H9 (cell line): ENCODE measurements at regions not wholly inside any gene's neighbourhood (a gene's known extent, or its start where the extent isn't known, plus 50 kb on each side); places are given as distances from the start of the nearest gene placed in this dataset.

Source experiments
- DNase-seq: peaks from one replicate; pipeline ENCODE4 v3.0.0-alpha.2; 2017
- H2AFZ ChIP-seq: one replicate; pipeline ENCODE4 v1.6.1; 2013; ENCODE audit warnings: mild to moderate bottlenecking, low read length, control low read depth, moderate library complexity
- H2AK5ac ChIP-seq: 2 replicates; pipeline ENCODE4 v1.6.1; 2013; ENCODE audit warnings: low read length, control low read depth, mixed read lengths; ENCODE audit not compliant: insufficient read length
- H2BK120ac ChIP-seq: one replicate; pipeline ENCODE4 v1.6.1; 2013; ENCODE audit warnings: low read depth, mild to moderate bottlenecking, low read length, control low read depth, inconsistent platforms; ENCODE audit not compliant: poor library complexity, severe bottlenecking
- H2BK12ac ChIP-seq: 2 replicates; pipeline ENCODE4 v1.6.1; 2013; ENCODE audit warnings: low read length, control low read depth, mixed read lengths, low read depth; ENCODE audit not compliant: insufficient read length
- H2BK15ac ChIP-seq: 2 replicates; pipeline ENCODE4 v1.6.1; 2013; ENCODE audit warnings: low read depth, low read length, control low read depth
- H2BK20ac ChIP-seq: one replicate; pipeline ENCODE4 v1.6.1; 2013; ENCODE audit warnings: low read depth, mild to moderate bottlenecking, low read length, control low read depth, inconsistent platforms; ENCODE audit not compliant: poor library complexity, severe bottlenecking
- H2BK5ac ChIP-seq: 2 replicates; pipeline ENCODE4 v1.6.1; 2013; ENCODE audit warnings: low read length, control low read depth, mixed read lengths; ENCODE audit not compliant: insufficient read length
- H3K14ac ChIP-seq: 2 replicates; pipeline ENCODE4 v1.6.1; 2013; ENCODE audit warnings: low read length, control low read depth; ENCODE audit not compliant: insufficient read depth
- H3K18ac ChIP-seq: 2 replicates; pipeline ENCODE4 v1.6.1; 2013; ENCODE audit warnings: low read depth, mild to moderate bottlenecking, mixed read lengths, low read length, control low read depth; ENCODE audit not compliant: insufficient read length
- H3K23ac ChIP-seq: 2 replicates; pipeline ENCODE4 v1.6.1; 2013; ENCODE audit warnings: low read length, control low read depth, mixed read lengths, low read depth; ENCODE audit not compliant: insufficient read length
- H3K23me2 ChIP-seq: 2 replicates; pipeline ENCODE4 v1.6.1; 2013; ENCODE audit warnings: low read depth, mild to moderate bottlenecking, mixed read lengths, low read length, control low read depth; ENCODE audit not compliant: insufficient read length, poor library complexity, severe bottlenecking
- H3K27ac ChIP-seq: 2 replicates; pipeline ENCODE4 v1.5.1; 2013; ENCODE audit warnings: low read length, control low read depth, mixed read lengths, low read depth; ENCODE audit not compliant: insufficient read length
- H3K27me3 ChIP-seq: 2 replicates; pipeline ENCODE4 v1.6.1; 2013; ENCODE audit warnings: low read length, control low read depth, inconsistent platforms; ENCODE audit not compliant: insufficient read depth
- H3K4ac ChIP-seq: 2 replicates; pipeline ENCODE4 v1.6.1; 2013; ENCODE audit warnings: low read depth, mild to moderate bottlenecking, control low read depth, inconsistent platforms, low read length, moderate library complexity
- H3K4me1 ChIP-seq: 2 replicates; pipeline ENCODE4 v1.6.1; 2013; ENCODE audit warnings: low read length, control low read depth, inconsistent platforms; ENCODE audit not compliant: insufficient read depth
- H3K4me2 ChIP-seq: 2 replicates; pipeline ENCODE4 v1.6.1; 2013; ENCODE audit warnings: low read length, control low read depth, mixed read lengths; ENCODE audit not compliant: insufficient read length, insufficient read depth
- H3K56ac ChIP-seq: 2 replicates; pipeline ENCODE4 v1.6.1; 2013; ENCODE audit warnings: low read depth, mild to moderate bottlenecking, mixed read lengths, low read length, control low read depth; ENCODE audit not compliant: insufficient read length
- H3K79me1 ChIP-seq: 2 replicates; pipeline ENCODE4 v1.6.1; 2013; ENCODE audit warnings: low read depth, mild to moderate bottlenecking, moderate library complexity, low read length, control low read depth, inconsistent platforms; ENCODE audit not compliant: insufficient read depth, poor library complexity, severe bottlenecking
- H3K79me2 ChIP-seq: 2 replicates; pipeline ENCODE4 v1.6.1; 2013; ENCODE audit warnings: low read length, control low read depth, inconsistent platforms; ENCODE audit not compliant: insufficient read depth
- H3K9ac ChIP-seq: 2 replicates; pipeline ENCODE4 v1.6.1; 2013; ENCODE audit warnings: low read length, control low read depth, mixed read lengths; ENCODE audit not compliant: insufficient read length; ENCODE audit errors: extremely low read depth
- H3K9me3 ChIP-seq: one replicate; pipeline ENCODE4 v1.6.1; 2013; ENCODE audit warnings: low read depth, low read length, inconsistent platforms; ENCODE audit not compliant: control insufficient read depth
- H3T11ph ChIP-seq: one replicate; pipeline ENCODE4 v1.6.1; 2013; ENCODE audit warnings: mild to moderate bottlenecking, low read length, control low read depth, inconsistent platforms
- H4K20me1 ChIP-seq: one replicate; pipeline ENCODE4 v1.6.1; 2013; ENCODE audit not compliant: control insufficient read depth, insufficient read length, insufficient read depth
- H4K5ac ChIP-seq: 2 replicates; pipeline ENCODE4 v1.6.1; 2013; ENCODE audit warnings: low read depth, mild to moderate bottlenecking, mixed read lengths, low read length, control low read depth; ENCODE audit not compliant: insufficient read length
- H4K8ac ChIP-seq: replicated peaks from 2 replicates; pipeline ENCODE4 v1.6.1; 2013; ENCODE audit warnings: low read length, control low read depth, mixed read lengths, low read depth; ENCODE audit not compliant: insufficient read length
- H4K91ac ChIP-seq: 2 replicates; pipeline ENCODE4 v1.6.1; 2013; ENCODE audit warnings: low read depth, mild to moderate bottlenecking, moderate library complexity, mixed read lengths, low read length, control low read depth; ENCODE audit not compliant: insufficient read length
- H3K27ac Mint-ChIP-seq, 3 experiments: 2 replicates in 2 of 3; 3 replicates in 1 of 3; pipeline ENCODE4 v1.8.0; 2020 to 2021; ENCODE audit warnings: mixed read lengths in 3 of 3, mild to moderate bottlenecking in 1 of 3, moderate library complexity in 1 of 3
- H3K27me3 Mint-ChIP-seq: 2 replicates; pipeline ENCODE4 v1.8.0; 2021; ENCODE audit warnings: low read depth, mild to moderate bottlenecking, moderate library complexity, mixed read lengths
- H3K36me3 Mint-ChIP-seq, 3 experiments: 2 replicates in 2 of 3; 3 replicates in 1 of 3; pipeline ENCODE4 v1.8.0; 2020 to 2021; ENCODE audit warnings: low read depth in 3 of 3, mixed read lengths in 3 of 3; ENCODE audit not compliant: insufficient read depth in 1 of 3
- H3K4me1 Mint-ChIP-seq, 2 experiments: 2 replicates each; pipeline ENCODE4 v1.8.0; 2020; ENCODE audit warnings: mixed read lengths in 2 of 2
- H3K4me3 Mint-ChIP-seq, 2 experiments: 2 replicates in 1 of 2; 3 replicates in 1 of 2; pipeline ENCODE4 v1.8.0; 2020 to 2021; ENCODE audit warnings: mild to moderate bottlenecking in 2 of 2, mixed read lengths in 2 of 2, moderate library complexity in 1 of 2
- H3K9me3 Mint-ChIP-seq, 2 experiments: 2 replicates in 1 of 2; 3 replicates in 1 of 2; pipeline ENCODE4 v1.8.0; 2020; ENCODE audit warnings: mild to moderate bottlenecking in 2 of 2, mixed read lengths in 2 of 2, moderate library complexity in 1 of 2
- WGBS: extraction: QIAGEN DNeasy Blood & Tissue Kit; methylation state at CpG from one replicate; pipeline ENCODE4 v1.1.7; 2013; ENCODE audit warnings: missing lambda C conversion rate, low lambda C conversion rate, mixed read lengths; ENCODE audit not compliant: insufficient read length; ENCODE audit errors: extremely low coverage; 5-methylcytosine and 5-hydroxymethylcytosine counted together
- TF ChIP-seq, protein P1 (sequence below): fragments of 200-600 bp; sonication (generic); conservative IDR thresholded peaks from 3 replicates; pipeline ENCODE4 v1.8.0; 2021; ENCODE audit warnings: antibody characterized with exemption, mild to moderate bottlenecking

DNA sequence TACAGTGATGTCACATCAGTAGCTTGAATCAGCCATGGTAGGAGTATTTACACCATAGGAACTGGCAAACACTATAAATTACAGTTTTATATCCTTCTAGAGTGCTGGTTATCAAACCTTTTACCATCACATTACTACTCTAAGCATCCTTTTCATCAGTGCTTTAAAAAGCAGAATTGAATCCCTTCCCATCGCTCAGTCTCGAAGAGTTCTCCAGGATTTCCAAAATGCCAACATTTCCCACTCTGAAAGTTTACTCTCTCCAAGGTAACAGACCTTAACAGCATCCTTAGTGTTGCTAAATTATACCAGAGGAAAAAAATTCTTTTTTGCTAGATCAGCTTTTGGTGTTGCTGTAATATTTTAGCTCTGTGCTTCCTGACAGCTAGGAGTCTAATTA, 209.4 kb upstream of the USP15 start:
- no peak overlapping the region for H3K9ac ChIP-seq
- no peak overlapping the region for H2BK120ac ChIP-seq
- no peak overlapping the region for H3K27ac ChIP-seq
- H4K5ac ChIP-seq, result no peak overlapping the region
- H4K8ac ChIP-seq, result no peak overlapping the region
- H2AFZ ChIP-seq, result no peak overlapping the region
- H3K27me3 ChIP-seq, result no peaks in the 10 kb centered on the region
- TF ChIP-seq, protein P1, sequence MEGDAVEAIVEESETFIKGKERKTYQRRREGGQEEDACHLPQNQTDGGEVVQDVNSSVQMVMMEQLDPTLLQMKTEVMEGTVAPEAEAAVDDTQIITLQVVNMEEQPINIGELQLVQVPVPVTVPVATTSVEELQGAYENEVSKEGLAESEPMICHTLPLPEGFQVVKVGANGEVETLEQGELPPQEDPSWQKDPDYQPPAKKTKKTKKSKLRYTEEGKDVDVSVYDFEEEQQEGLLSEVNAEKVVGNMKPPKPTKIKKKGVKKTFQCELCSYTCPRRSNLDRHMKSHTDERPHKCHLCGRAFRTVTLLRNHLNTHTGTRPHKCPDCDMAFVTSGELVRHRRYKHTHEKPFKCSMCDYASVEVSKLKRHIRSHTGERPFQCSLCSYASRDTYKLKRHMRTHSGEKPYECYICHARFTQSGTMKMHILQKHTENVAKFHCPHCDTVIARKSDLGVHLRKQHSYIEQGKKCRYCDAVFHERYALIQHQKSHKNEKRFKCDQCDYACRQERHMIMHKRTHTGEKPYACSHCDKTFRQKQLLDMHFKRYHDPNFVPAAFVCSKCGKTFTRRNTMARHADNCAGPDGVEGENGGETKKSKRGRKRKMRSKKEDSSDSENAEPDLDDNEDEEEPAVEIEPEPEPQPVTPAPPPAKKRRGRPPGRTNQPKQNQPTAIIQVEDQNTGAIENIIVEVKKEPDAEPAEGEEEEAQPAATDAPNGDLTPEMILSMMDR, result no peak
- H3K4me2 ChIP-seq, result no peak overlapping the region
- H3K4ac ChIP-seq, result no peak overlapping the region
- whole genome bisulfite sequencing, result no CpG with 5 or more reads among the region's 2 CpGs
- H3K27ac Mint-ChIP-seq, result no peak overlapping the region
- H3K18ac ChIP-seq, result no peak overlapping the region
- no peak overlapping the region for H2AK5ac ChIP-seq
- H3K14ac ChIP-seq, result no peak overlapping the region
- H2BK15ac ChIP-seq, result no peak overlapping the region
- no peak overlapping the region for H3K56ac ChIP-seq
- no peak for DNase-seq
- H3K79me1 ChIP-seq, result no peaks in the 10 kb centered on the region
- H3T11ph ChIP-seq, result no peak overlapping the region
- no peak overlapping the region for H2BK20ac ChIP-seq
- H3K4me3 Mint-ChIP-seq, result no peak overlapping the region
- peaks cover under 1 to 4% of the 10 kb centered on the region in 2 experiments; a peak in 3 of 4 replicates for H3K4me1 Mint-ChIP-seq
- no peaks in the 10 kb centered on the region for H3K4me1 ChIP-seq
- H3K27me3 Mint-ChIP-seq, result no peaks in the 10 kb centered on the region
- H3K23me2 ChIP-seq, result no peaks in the 10 kb centered on the region
- no peaks in the 10 kb centered on the region for H3K36me3 Mint-ChIP-seq
- no peaks in the 10 kb centered on the region for H3K9me3 ChIP-seq
- no peaks in the 10 kb centered on the region for H3K9me3 Mint-ChIP-seq
- H2BK5ac ChIP-seq, result no peak overlapping the region
- H3K79me2 ChIP-seq, result no peaks in the 10 kb centered on the region
- no peaks in the 10 kb centered on the region for H4K20me1 ChIP-seq
- H2BK12ac ChIP-seq, result no peak overlapping the region
- H3K23ac ChIP-seq, result no peak overlapping the region
- no peak overlapping the region for H4K91ac ChIP-seq
